ENCODE measurements at regions not wholly inside any gene's neighbourhood (a gene's known extent, or its start where the extent isn't known, plus 50 kb on each side); places are given as distances from the start of the nearest gene placed in this dataset.

DNA sequence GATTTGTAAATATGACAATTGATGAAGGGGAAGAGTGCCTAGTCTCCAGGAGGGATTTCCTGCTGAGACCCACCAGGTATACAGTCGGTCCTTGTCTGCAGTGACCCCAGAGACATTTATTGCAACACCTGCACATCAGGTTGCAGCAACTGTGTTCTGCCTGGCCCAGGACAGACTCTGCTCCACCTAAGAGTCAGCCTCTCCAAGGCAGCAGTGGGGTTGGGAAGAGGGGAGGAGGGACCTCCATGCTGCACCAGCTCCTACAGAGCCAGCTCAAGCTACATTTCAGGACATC lies 120.4 kb upstream of the IRF2BP2 start:
- H3K4me3 ChIP-seq (ENCODE audit: low read depth in 1 of 2, low read length in 2 of 2): no peak overlapping the region
- H3K27ac ChIP-seq (ENCODE audit: low read depth, low read length): no peak overlapping the region
- no peaks in the 10 kb centered on the region for H3K27me3 ChIP-seq (ENCODE audit: control insufficient read depth in 1 of 2, insufficient read depth in 2 of 2, low read length in 2 of 2)
- H3K4me1 ChIP-seq (ENCODE audit: control insufficient read depth in 1 of 2, insufficient read depth in 2 of 2, low read length in 2 of 2): peaks cover 31 to 43% of the 10 kb centered on the region in 2 donors
- peak overlapping the region in 1 of 2 donors; percentile 1 for H3K9ac ChIP-seq (ENCODE audit: low read depth in 1 of 2, low read length in 2 of 2)
- no peaks in the 10 kb centered on the region for H3K9me3 ChIP-seq (ENCODE audit: control insufficient read depth in 1 of 2, low read length in 2 of 2)
- no peaks in the 10 kb centered on the region for H3K36me3 ChIP-seq (ENCODE audit: control insufficient read depth in 1 of 2, insufficient read depth in 2 of 2, low read length in 2 of 2)

DNA sequence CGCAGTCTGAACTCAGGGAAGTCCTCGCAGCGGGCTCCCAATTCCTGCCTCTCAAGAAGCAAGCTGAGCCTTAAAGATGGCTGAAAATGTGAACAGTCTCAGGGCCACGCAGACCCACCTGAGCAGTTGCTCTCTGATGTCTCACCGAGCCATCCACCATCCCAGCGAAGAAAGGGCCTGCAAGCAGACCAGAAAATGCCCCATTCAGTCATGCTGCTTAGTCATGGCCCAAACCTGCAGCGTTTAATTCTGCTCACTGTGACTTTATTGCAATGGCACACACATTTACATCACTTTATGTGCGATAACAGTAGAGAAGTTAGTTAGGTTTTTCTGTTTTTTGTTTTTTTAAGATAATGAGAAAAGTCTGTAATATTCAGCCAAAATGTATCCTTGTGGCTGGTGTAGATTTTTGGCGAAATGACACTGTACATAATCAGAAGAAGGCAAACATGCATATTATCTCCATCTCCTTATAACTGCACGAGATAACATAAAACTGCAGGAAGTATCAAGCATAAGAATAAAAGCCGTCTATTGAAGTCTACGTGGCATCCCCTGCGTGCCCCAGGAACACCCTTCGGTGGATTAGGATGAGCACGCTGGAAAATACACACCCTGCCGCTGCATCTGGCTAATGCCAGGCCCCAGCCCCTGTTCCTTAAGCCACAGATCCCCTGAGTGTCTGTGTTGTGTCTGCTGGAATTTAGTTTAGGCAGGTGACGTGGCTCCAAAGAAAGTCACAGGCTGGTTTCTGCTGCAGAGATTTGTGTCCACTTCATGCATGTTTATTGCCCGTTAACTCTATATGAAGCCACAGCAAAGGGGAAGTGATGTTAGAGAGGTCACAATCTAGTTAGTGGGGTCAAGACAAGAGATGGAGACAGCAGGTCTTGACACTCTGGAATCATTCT lies 119.8 kb upstream of the IRF2BP2 start:
- no peak overlapping the region for H3K27ac ChIP-seq (ENCODE audit: low read depth, low read length)
- H3K27me3 ChIP-seq (ENCODE audit: control insufficient read depth in 1 of 2, insufficient read depth in 2 of 2, low read length in 2 of 2): no peaks in the 10 kb centered on the region
- H3K36me3 ChIP-seq (ENCODE audit: control insufficient read depth in 1 of 2, insufficient read depth in 2 of 2, low read length in 2 of 2): no peaks in the 10 kb centered on the region
- no peaks in the 10 kb centered on the region for H3K9me3 ChIP-seq (ENCODE audit: control insufficient read depth in 1 of 2, low read length in 2 of 2)
- H3K4me1 ChIP-seq (ENCODE audit: control insufficient read depth in 1 of 2, insufficient read depth in 2 of 2, low read length in 2 of 2): peaks cover 37 to 49% of the 10 kb centered on the region in 2 donors
- no peak overlapping the region for H3K9ac ChIP-seq (ENCODE audit: low read depth in 1 of 2, low read length in 2 of 2)
- H3K4me3 ChIP-seq (ENCODE audit: low read depth in 1 of 2, low read length in 2 of 2): no peak overlapping the region

DNA sequence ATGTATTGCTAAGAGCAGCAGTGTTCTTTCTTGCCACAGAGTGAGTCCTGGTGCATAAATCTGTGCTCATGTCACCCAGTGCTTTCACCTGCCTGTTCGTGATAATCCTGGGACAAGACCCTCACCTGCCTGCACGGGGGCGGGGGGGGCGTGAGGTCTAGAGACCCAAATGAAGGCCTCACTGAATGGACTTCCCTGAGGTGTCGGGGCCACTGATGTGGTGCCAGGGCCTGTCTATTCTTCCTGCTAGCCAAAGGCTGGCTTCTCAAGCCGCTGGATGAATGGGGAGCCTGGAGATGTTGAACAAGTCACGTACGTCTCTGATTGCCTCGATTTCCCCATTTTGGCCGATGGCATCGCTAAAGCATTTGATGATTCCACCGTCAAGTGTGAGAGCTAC lies 118.8 kb upstream of the IRF2BP2 start:
- Histone ChIP-seq H3K9ac (ENCODE audit: low read depth in 1 of 2, low read length in 2 of 2) (no peak overlapping the region), H3K27me3 (ENCODE audit: control insufficient read depth in 1 of 2, insufficient read depth in 2 of 2, low read length in 2 of 2) (no peaks in the 10 kb centered on the region), H3K4me3 (ENCODE audit: low read depth in 1 of 2, low read length in 2 of 2) (no peak overlapping the region), H3K9me3 (ENCODE audit: control insufficient read depth in 1 of 2, low read length in 2 of 2) (no peaks in the 10 kb centered on the region), H3K4me1 (ENCODE audit: control insufficient read depth in 1 of 2, insufficient read depth in 2 of 2, low read length in 2 of 2) (peaks cover 42 to 56% of the 10 kb centered on the region in 2 donors), H3K27ac (ENCODE audit: low read depth, low read length) (no peak overlapping the region), H3K36me3 (ENCODE audit: control insufficient read depth in 1 of 2, insufficient read depth in 2 of 2, low read length in 2 of 2) (no peaks in the 10 kb centered on the region)

DNA sequence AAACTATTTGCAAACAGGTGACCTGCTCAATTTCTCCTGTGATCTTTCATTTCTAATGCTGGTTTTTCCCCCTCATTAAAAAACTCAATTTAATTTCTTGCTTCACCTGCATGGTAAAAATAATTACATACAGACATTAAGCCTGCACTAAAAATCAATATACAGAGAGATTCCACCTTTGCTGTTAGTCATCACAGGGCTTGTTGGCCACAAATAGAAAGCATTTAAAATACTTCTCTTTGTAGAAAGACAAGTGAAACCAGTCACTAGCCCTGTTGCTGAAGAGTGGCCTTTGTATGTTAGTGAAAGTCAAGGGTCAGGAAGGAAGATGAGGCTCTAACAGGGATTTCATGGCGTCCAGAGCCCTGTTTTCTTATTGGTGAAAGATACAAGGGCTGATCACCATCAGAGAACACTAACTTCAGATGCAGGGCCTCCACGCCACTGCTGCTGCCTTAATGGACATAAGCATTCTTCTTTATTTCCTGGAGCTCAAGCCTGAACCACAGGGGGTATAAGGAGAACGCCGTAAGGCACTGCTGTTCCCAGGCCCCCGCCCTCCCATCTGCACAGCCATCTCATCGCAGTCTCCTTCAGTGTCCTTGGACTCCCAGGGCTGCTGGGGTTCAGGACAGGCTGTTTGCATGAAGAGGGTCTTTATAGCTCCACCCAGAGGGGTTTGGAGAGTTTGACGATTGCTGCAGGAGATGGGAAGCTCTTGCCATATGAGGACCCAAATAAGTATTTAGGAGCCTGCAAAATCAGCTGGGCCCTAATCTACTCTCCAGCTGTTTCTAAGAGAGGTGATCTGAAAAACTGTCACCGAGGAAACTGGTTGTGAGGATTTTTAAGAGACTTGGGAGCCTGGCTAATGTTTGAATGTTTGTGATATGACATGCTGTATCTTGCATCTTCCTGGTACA lies 117.3 kb upstream of the IRF2BP2 start:
- H3K36me3 ChIP-seq (ENCODE audit: control insufficient read depth in 1 of 2, insufficient read depth in 2 of 2, low read length in 2 of 2): no peaks in the 10 kb centered on the region
- no peak overlapping the region for H3K9ac ChIP-seq (ENCODE audit: low read depth in 1 of 2, low read length in 2 of 2)
- peaks cover 55 to 71% of the 10 kb centered on the region in 2 donors for H3K4me1 ChIP-seq (ENCODE audit: control insufficient read depth in 1 of 2, insufficient read depth in 2 of 2, low read length in 2 of 2)
- H3K9me3 ChIP-seq (ENCODE audit: control insufficient read depth in 1 of 2, low read length in 2 of 2): no peaks in the 10 kb centered on the region
- no peak overlapping the region for H3K4me3 ChIP-seq (ENCODE audit: low read depth in 1 of 2, low read length in 2 of 2)
- no peaks in the 10 kb centered on the region for H3K27me3 ChIP-seq (ENCODE audit: control insufficient read depth in 1 of 2, insufficient read depth in 2 of 2, low read length in 2 of 2)
- H3K27ac ChIP-seq (ENCODE audit: low read depth, low read length): peak overlapping the region; percentile 93

DNA sequence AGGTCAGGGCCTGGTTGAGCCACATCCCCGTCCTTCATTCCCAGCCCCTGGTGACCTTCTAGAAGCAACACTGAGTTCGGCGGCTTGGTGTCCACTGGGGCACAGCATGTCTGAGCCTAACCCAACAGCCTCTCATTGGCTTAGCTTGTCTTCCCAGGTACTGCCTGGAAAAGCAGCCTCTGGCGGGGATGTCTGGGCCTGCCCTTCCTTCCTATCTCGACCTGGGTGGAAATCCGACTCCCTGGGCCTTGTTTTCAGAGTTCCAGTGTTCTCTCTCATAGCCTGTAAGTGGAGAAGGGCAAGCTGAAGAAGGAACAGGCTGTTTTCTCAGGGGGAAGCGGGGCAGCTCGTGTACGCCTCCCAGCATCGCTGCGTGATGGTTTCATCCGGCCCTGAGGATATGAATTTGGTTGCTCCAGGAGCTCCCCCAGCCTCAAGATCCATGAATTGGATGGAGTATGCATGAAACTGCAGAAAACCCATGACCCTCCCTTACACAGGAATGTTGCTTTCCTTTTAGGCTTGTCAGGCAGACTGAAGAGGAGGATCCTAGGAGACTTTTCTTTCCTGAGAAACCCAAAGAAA lies 116.5 kb upstream of the IRF2BP2 start:
- peak overlapping the region; percentile 93 for H3K27ac ChIP-seq (ENCODE audit: low read depth, low read length)
- H3K27me3 ChIP-seq (ENCODE audit: control insufficient read depth in 1 of 2, insufficient read depth in 2 of 2, low read length in 2 of 2): no peaks in the 10 kb centered on the region
- no peaks in the 10 kb centered on the region for H3K9me3 ChIP-seq (ENCODE audit: control insufficient read depth in 1 of 2, low read length in 2 of 2)
- H3K36me3 ChIP-seq (ENCODE audit: control insufficient read depth in 1 of 2, insufficient read depth in 2 of 2, low read length in 2 of 2): no peaks in the 10 kb centered on the region
- H3K4me1 ChIP-seq (ENCODE audit: control insufficient read depth in 1 of 2, insufficient read depth in 2 of 2, low read length in 2 of 2): peaks cover 64 to 73% of the 10 kb centered on the region in 2 donors
- H3K4me3 ChIP-seq (ENCODE audit: low read depth in 1 of 2, low read length in 2 of 2): no peak overlapping the region
- peak overlapping the region; percentile 67 to 68 for H3K9ac ChIP-seq (ENCODE audit: low read depth in 1 of 2, low read length in 2 of 2)

DNA sequence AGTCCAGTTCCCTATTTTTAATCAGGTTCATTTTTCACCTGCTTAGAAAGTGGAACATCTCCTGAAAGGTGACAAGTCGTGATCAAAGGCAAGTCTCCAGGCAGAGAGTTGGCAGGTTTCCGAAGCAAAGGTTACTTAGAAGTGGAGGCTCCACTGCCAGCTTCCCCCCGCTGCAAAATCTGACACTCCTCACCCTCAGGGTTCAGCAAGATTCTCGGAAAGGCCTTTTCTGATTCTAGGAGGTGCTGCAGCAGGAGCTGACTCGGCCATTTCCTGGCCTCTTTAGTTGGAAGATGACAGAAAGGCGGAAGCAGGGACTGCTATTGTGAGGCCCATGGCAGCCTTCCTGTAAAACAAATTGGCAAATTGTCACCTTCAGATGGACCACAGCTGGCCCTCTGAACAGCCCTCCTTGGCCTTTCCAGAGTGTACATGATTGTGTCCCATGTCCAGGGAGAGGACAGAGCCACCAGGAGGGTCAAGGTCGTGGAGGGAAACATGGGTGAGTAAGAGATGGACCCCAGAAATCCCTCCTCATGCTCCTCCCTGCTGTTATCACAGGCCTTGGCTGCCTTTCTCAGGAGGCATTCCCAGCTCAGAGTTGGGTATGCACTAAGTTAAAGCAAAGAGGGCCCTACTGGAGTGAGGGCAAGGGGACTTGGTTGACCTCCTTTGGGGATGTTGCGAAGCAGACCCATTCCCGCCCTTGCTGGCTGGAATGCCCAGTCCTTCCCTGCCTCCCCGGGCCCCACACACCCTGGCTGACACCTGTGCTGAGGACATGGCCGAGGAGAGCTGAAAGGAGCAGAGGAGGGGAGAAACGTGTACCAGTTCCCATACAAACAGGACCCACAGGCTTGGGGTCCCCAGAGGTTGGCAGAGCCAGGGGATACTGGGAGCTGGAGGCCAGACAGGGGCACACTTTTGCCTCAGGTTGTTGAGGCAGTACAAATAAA lies 115.5 kb upstream of the IRF2BP2 start:
- H3K36me3 ChIP-seq (ENCODE audit: control insufficient read depth in 1 of 2, insufficient read depth in 2 of 2, low read length in 2 of 2): no peaks in the 10 kb centered on the region
- peak overlapping the region; percentile 13 to 50 for H3K4me3 ChIP-seq (ENCODE audit: low read depth in 1 of 2, low read length in 2 of 2)
- H3K4me1 ChIP-seq (ENCODE audit: control insufficient read depth in 1 of 2, insufficient read depth in 2 of 2, low read length in 2 of 2): peaks cover 64 to 73% of the 10 kb centered on the region in 2 donors
- peak overlapping the region; percentile 67 to 68 for H3K9ac ChIP-seq (ENCODE audit: low read depth in 1 of 2, low read length in 2 of 2)
- no peaks in the 10 kb centered on the region for H3K9me3 ChIP-seq (ENCODE audit: control insufficient read depth in 1 of 2, low read length in 2 of 2)
- no peaks in the 10 kb centered on the region for H3K27me3 ChIP-seq (ENCODE audit: control insufficient read depth in 1 of 2, insufficient read depth in 2 of 2, low read length in 2 of 2)
- H3K27ac ChIP-seq (ENCODE audit: low read depth, low read length): peak overlapping the region; percentile 93

DNA sequence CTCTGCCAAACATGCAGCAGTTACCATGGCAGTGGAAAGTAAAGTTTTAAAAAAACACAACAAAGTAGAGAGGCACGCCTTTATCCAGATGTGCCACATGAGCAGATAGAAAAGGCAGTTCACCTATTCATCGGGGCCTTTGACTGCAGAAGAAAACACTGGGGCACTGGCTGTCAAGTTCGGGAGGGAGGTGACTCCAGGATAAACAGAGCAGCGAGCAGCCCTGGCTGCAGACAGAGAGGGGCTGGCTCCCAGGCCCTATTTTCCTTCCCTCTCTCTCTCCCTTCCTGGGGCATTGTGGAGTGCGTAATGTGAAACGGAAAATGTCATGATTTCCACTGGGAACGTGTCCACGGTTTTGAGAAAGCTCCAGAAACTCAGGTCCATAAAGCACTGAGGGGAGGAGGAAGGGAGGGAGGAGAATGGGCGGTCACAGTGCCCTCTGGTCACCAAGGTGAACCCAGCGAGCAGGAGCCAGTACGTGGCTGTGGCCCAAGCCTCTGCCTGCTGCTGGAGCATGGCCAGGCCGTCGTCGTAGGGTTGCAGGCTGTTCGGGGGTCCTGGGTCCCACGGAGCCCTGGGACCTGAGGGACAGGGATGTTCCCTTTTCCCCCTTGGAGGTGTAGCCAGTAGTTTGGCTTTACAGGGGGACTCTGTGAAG lies 114.7 kb upstream of the IRF2BP2 start:
- Histone ChIP-seq H3K36me3 (ENCODE audit: control insufficient read depth in 1 of 2, insufficient read depth in 2 of 2, low read length in 2 of 2) (no peaks in the 10 kb centered on the region), H3K27me3 (ENCODE audit: control insufficient read depth in 1 of 2, insufficient read depth in 2 of 2, low read length in 2 of 2) (no peaks in the 10 kb centered on the region), H3K4me3 (ENCODE audit: low read depth in 1 of 2, low read length in 2 of 2) (peak overlapping the region; percentile 37 to 50), H3K9ac (ENCODE audit: low read depth in 1 of 2, low read length in 2 of 2) (peak overlapping the region; percentile 67 to 68), H3K27ac (ENCODE audit: low read depth, low read length) (peak overlapping the region; percentile 93), H3K4me1 (ENCODE audit: control insufficient read depth in 1 of 2, insufficient read depth in 2 of 2, low read length in 2 of 2) (peaks cover 62 to 78% of the 10 kb centered on the region in 2 donors), H3K9me3 (ENCODE audit: control insufficient read depth in 1 of 2, low read length in 2 of 2) (no peaks in the 10 kb centered on the region)

DNA sequence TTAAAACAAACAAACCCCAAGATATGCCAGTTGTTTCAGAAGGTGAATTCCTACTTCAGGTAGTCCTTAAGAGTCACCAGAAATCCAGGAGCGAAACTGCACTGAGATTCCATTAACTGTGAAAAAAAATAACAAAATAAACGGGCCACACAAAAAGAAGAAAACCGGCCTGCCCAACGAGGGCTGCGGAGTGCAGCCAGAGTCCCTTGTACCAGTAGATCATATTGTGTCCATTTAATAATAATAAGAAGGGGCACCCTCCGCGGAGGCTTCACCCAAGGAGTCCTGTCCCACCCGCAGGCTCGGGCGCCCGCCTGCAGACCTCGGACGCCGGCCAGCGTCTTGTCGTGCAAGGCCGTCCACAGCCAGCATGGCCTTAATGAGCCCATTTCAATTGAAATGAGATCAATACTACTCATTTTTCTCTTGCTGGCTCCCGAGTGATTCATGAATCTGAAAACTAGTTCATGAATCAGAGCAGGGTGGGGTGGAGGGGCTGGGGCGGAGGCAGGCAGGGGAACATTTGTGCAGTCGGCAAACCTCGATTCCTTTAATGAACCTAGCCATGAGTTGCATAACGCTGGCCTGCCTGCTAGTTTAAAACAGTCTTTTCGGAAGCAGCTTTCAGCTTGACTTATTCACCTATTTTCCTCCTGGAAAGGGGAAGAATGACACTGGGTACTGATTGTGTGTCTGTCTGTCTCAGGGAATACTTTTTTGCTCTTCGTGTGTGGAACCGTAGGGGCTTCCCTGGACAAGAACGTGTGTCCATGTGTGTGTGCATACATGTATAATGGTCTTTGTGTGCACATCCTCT lies 113.1 kb upstream of the IRF2BP2 start:
- Histone ChIP-seq H3K4me1 (ENCODE audit: control insufficient read depth in 1 of 2, insufficient read depth in 2 of 2, low read length in 2 of 2) (peaks cover 71 to 93% of the 10 kb centered on the region in 2 donors), H3K9ac (ENCODE audit: low read depth in 1 of 2, low read length in 2 of 2) (peak overlapping the region in 1 of 2 donors; percentile 66), H3K36me3 (ENCODE audit: control insufficient read depth in 1 of 2, insufficient read depth in 2 of 2, low read length in 2 of 2) (no peaks in the 10 kb centered on the region), H3K4me3 (ENCODE audit: low read depth in 1 of 2, low read length in 2 of 2) (peak overlapping the region; percentile 12 to 50), H3K27me3 (ENCODE audit: control insufficient read depth in 1 of 2, insufficient read depth in 2 of 2, low read length in 2 of 2) (no peaks in the 10 kb centered on the region), H3K9me3 (ENCODE audit: control insufficient read depth in 1 of 2, low read length in 2 of 2) (no peaks in the 10 kb centered on the region), H3K27ac (ENCODE audit: low read depth, low read length) (peak overlapping the region; percentile 93)

All from duodenal mucosa (tissue), 2 donors.